Esophagus squamous epithelium (tissue), 5 donors: ENCODE measurements at regions not wholly inside any gene's neighbourhood (a gene's known extent, or its start where the extent isn't known, plus 50 kb on each side); places are given as distances from the start of the nearest gene placed in this dataset.

Source experiments
- DNase-seq: peaks from one replicate; lab custom pipeline; 2025; lab: John Stamatoyannopoulos, UW
- H3K27ac ChIP-seq, 4 donors: fragments of 200-600 bp; sonication (generic); one replicate each; pipeline ENCODE4 v1.5.1; 2016 to 2019; ENCODE audit warnings: mild to moderate bottlenecking in 1 of 4
- H3K27me3 ChIP-seq, 4 donors: fragments of 200-600 bp; sonication (generic); 1 replicate in 3 of 4; 2 replicates in 1 of 4; pipeline versions ENCODE4 v1.5.1 to v1.6.0; 2017 to 2021; ENCODE audit warnings: antibody characterized with exemption in 1 of 4
- H3K36me3 ChIP-seq, 3 donors: fragments of 200-600 bp; sonication (generic); one replicate each; pipeline ENCODE4 v1.5.1; 2016 to 2019
- H3K4me1 ChIP-seq, 3 donors: fragments of 200-600 bp; sonication (generic); one replicate each; pipeline ENCODE4 v1.5.1; 2017 to 2019
- H3K4me3 ChIP-seq, 4 donors: fragments of 200-600 bp; sonication (generic); 1 replicate in 3 of 4; 2 replicates in 1 of 4; pipeline ENCODE4 v1.5.1; 2016 to 2019; ENCODE audit warnings: mild to moderate bottlenecking in 2 of 4, moderate library complexity in 1 of 4
- H3K9me3 ChIP-seq, 3 donors: fragments of 200-600 bp; sonication (generic); one replicate each; pipeline ENCODE4 v1.5.1; 2016 to 2019
- POLR2A ChIP-seq, 4 donors: fragments of 450-650 bp; IDR thresholded peaks; one replicate each; pipeline ENCODE4 v1.6.1; 2017; ENCODE audit warnings: antibody characterized with exemption in 4 of 4, mild to moderate bottlenecking in 4 of 4, moderate library complexity in 3 of 4
- WGBS, 2 donors: methylation state at CpG; one replicate each; pipeline ENCODE4 v1.1.5; 2018; 5-methylcytosine and 5-hydroxymethylcytosine counted together
- intact Hi-C: fragments of 100-400 bp; cut with DNase I; formaldehyde crosslinking; loops from one replicate; pipeline ENCODE4 v1.15.0; 2022
- TF ChIP-seq, protein P1 (sequence below), 6 experiments: fragments of 450-650 bp in 4 of 6; fragments of 200-600 bp in 2 of 6; sonication (generic) in 2 of 6; IDR thresholded peaks; one replicate each; pipeline ENCODE4 v1.5.1; 2016 to 2019; ENCODE audit warnings: antibody characterized with exemption in 6 of 6, mild to moderate bottlenecking in 4 of 6, moderate library complexity in 4 of 6
- donor health status: DM: yes; HTN: yes; CAD: no.

DNA sequence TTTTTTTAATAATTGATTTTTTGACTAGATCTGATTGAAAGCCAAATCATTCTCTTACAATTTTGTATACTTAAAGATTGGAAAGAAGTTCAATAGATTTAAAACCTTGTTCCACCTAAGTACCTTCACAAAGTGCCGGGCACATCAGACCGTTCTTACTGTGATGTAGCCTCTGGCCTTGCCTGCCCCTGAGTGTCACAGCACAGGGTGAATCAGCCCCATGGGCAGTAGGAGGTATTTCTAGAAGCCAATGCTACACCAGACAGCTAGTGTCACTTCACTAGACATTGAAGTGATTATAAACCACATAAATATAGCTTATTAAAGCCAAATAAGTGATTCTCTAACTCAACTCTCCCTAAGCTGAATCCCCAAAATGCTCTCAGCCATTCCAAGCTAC, 131.3 kb downstream of the LACC1 start:
- H3K9me3 ChIP-seq, result no peaks in the 10 kb centered on the region
- 85 to 89% methylated on average over 2 of the region's 2 CpGs for WGBS, 2 donors
- no peak overlapping the region for H3K4me3 ChIP-seq
- DNase-seq, result no peak
- H3K27me3 ChIP-seq, result no peaks in the 10 kb centered on the region
- TF ChIP-seq POLR2A (IDR thresholded peaks at IDR 0.05), result no peak
- TF ChIP-seq, protein P1, sequence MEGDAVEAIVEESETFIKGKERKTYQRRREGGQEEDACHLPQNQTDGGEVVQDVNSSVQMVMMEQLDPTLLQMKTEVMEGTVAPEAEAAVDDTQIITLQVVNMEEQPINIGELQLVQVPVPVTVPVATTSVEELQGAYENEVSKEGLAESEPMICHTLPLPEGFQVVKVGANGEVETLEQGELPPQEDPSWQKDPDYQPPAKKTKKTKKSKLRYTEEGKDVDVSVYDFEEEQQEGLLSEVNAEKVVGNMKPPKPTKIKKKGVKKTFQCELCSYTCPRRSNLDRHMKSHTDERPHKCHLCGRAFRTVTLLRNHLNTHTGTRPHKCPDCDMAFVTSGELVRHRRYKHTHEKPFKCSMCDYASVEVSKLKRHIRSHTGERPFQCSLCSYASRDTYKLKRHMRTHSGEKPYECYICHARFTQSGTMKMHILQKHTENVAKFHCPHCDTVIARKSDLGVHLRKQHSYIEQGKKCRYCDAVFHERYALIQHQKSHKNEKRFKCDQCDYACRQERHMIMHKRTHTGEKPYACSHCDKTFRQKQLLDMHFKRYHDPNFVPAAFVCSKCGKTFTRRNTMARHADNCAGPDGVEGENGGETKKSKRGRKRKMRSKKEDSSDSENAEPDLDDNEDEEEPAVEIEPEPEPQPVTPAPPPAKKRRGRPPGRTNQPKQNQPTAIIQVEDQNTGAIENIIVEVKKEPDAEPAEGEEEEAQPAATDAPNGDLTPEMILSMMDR (IDR thresholded peaks at IDR 0.05), result no peak
- H3K27ac ChIP-seq, result no peak overlapping the region
- H3K36me3 ChIP-seq, result no peaks in the 10 kb centered on the region
- intact Hi-C loops, result no loop called here
- H3K4me1 ChIP-seq, result peaks cover 0 to 24% (median 6%) of the 10 kb centered on the region in 3 donors

DNA sequence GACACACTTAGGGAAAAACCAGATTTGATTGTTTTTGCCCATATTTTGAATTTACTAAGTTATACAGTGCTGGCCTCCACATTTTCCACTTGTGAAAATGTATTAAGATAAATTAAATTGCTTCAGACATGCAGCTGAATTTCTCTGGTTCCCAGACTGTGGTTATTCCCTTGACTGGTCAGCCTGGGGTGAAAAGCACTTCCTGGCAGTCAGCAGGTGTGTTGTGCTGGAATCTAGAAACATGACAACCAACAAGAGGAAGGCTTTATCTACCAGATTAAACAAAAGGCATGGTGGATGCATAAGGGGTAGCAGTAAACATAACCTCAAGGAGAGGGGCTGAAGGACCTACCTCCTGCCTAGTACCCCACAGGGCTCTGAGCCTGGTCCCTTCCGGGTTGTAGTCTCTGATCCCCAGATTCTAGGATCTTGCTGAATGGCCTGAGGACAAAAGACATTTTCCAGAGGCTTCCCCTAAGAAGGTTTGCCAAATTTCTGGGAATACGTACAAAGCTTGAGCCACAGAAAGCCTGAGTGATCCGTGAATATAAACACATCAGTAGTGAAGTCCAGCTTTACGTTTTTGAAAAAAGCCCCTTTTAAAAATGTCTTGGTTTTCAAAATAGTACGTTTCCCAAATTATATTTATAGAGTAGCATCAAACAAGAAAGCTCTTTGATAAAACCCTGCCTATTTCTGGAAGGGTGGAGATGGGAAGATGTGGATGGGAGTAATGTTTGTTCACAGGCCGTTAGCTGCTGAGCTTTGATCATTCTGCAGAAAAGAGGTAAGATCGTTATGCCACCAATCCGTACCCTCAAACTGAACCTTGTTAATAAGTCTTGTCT, 133.4 kb downstream of the LACC1 start:
- Histone ChIP-seq H3K27me3 (no peaks in the 10 kb centered on the region), H3K4me1 (peaks cover 0 to 24% (median 6%) of the 10 kb centered on the region in 3 donors), H3K36me3 (no peaks in the 10 kb centered on the region), H3K27ac (peak overlapping the region in 2 of 4 donors; percentile 42 to 57), H3K9me3 (no peaks in the 10 kb centered on the region), H3K4me3 (no peak overlapping the region)
- TF ChIP-seq, protein P1 (IDR thresholded peaks at IDR 0.05), result no peak
- TF ChIP-seq POLR2A (IDR thresholded peaks at IDR 0.05), result no peak
- intact Hi-C loops, result no loop called here
- no peak for DNase-seq
- WGBS, 2 donors, result 62 to 63% methylated on average over 8 of the region's 8 CpGs

DNA sequence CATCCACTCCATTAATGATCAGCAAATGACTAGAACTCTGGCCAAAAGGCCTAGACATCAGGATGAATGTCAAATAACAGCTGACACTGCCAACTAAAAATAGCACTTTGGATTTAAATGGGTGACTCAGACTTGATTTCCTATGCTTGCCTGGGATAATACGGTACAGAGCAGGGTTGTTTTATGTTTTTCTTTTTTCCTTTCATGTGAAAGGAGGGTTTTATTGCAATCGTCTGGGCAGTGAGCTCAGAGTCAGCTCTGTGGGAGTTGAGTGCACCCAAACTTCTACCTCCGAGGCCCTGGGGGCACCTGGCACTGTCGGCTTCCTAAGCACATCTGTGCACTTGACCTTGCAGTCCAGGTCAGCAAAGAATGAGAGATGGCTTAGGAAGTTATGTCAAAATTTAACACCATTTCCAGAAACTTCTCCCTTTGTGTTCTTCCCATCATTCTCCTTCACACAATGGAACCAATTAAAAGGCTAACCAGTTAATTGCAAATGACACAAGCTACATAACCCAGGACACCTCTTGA, 134.1 kb downstream of the LACC1 start:
- no peak for DNase-seq
- Histone ChIP-seq H3K4me1 (peaks cover 0 to 24% (median 6%) of the 10 kb centered on the region in 3 donors), H3K4me3 (no peak overlapping the region), H3K36me3 (no peaks in the 10 kb centered on the region), H3K27me3 (no peaks in the 10 kb centered on the region), H3K27ac (peak overlapping the region in 2 of 4 donors; percentile 42 to 57), H3K9me3 (no peaks in the 10 kb centered on the region)
- TF ChIP-seq, protein P1 (IDR thresholded peaks at IDR 0.05), result no peak
- no peak for TF ChIP-seq POLR2A (IDR thresholded peaks at IDR 0.05)
- intact Hi-C loops, result no loop called here
- 13 to 29% methylated on average over 4 of the region's 4 CpGs for WGBS, 2 donors

DNA sequence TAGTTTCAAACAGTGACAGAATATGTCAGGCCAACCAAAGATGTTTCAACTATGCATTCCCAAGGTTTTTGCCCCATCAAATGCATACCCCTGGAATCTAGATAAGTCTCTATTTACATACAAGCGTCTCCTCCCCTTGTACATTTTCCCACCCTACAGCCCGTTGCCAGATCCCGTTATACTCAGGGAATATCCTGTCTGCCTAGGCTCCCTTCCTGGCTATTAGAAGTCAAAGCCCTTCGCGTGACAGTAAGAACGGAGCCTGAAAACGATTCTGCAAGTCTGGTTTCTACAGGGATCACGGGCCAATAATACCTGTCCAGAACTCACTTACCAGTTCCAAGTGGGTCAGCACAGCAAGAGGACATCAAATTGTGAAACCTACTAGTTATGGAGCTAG, 134.8 kb downstream of the LACC1 start:
- intact Hi-C loops, result no loop called here
- DNase-seq, result no peak
- Histone ChIP-seq H3K36me3 (no peaks in the 10 kb centered on the region), H3K4me3 (no peak overlapping the region), H3K4me1 (peaks cover 0 to 24% (median 6%) of the 10 kb centered on the region in 3 donors), H3K27ac (no peak overlapping the region), H3K27me3 (no peaks in the 10 kb centered on the region), H3K9me3 (no peaks in the 10 kb centered on the region)
- TF ChIP-seq POLR2A (IDR thresholded peaks at IDR 0.05), result no peak
- TF ChIP-seq, protein P1 (IDR thresholded peaks at IDR 0.05), result no peak
- 77 to 83% methylated on average over 8 of the region's 8 CpGs for WGBS, 2 donors

DNA sequence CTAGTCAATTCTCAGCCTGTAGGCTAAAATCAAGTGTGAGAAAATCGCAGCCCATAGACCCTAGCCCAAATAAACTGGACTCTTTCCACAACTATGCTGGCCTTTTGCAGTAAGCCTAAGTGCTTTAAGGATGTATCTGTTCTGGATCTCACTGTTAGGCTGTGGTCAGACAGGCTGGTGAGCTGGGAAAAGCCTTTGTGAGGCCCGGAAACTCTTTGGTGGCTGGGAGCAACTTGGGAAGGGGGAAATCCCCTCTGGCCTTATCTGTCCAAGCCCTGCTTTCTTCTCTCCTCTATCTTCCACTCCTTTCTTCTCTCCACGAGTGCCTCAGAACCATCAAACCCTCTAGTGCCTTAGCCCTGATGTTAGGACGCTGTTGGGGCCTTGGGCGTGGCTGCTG, 135.4 kb downstream of the LACC1 start:
- no peak for TF ChIP-seq POLR2A (IDR thresholded peaks at IDR 0.05)
- TF ChIP-seq, protein P1 (IDR thresholded peaks at IDR 0.05), result no peak
- WGBS, 2 donors, result 69 to 93% methylated on average over 5 of the region's 5 CpGs
- Histone ChIP-seq H3K4me3 (no peak overlapping the region), H3K27ac (peak overlapping the region in 2 of 4 donors; percentile 4 to 44), H3K4me1 (peaks cover 0 to 24% (median 6%) of the 10 kb centered on the region in 3 donors), H3K27me3 (no peaks in the 10 kb centered on the region), H3K9me3 (no peaks in the 10 kb centered on the region), H3K36me3 (no peaks in the 10 kb centered on the region)
- intact Hi-C loops, result no loop called here
- DNase-seq, result no peak
